ENCODE measurements at regions not wholly inside any gene's neighbourhood (a gene's known extent, or its start where the extent isn't known, plus 50 kb on each side); places are given as distances from the start of the nearest gene placed in this dataset.

DNA sequence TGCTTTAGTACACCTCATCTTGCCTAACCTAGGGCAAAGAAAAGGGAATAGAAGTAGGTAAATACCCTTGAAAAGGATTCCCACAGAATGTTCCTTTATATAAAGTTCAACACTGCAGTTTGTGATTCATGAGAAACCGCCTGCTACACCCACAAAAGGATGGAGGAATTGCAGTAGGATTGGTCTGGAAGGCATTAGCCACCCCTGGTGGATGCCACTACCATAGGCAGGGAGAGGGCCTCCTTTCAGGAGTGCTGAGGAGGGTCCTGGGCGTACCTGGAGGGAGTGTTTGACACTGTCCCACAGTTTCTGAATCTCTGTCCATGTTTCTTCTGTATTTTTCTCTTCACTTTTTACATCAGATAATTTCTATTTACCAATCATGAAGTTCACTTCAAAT, 221.8 kb upstream of the TMEM72 start:
- DNase-seq = no peak

DNA sequence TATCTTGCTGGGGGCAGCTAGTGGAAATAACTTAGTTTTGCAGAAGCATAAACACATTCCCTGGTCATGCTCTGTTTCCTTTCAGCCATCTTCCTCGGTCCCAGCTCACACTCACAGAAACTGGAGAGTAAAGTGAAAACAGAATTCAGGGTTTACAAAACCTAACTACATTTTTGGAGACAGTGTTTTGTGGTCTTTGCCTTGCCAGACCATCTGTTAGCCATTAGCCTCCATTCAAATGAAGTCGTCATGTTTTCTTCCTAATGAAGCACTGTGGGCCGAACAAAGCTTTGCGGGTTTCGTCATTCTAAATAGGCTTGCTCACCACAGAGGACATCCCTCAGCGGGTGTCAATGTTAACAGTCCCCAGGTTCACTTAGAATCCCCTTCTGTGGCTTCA, 214.6 kb upstream of the TMEM72 start:
- no peak for DNase-seq

DNA sequence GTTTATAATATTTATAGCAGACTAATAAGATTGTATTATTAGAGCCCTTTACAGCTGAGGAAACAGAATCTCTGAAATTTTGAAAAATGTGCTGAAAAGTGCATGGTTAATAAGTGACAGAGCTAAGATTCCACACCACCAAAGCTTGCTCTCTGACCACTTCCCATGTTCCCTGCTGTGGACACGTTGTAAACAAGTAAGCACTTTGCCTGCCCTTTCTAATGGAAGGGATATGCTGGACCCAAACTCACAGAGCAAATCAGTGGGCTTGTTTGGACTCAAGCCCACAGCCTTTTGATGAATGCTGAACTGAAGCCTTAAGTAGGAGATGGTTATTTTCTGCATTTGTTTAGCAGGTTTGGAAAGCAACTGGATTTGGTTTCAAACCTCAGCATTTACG, 214.0 kb upstream of the TMEM72 start:
- no peak for DNase-seq

DNA sequence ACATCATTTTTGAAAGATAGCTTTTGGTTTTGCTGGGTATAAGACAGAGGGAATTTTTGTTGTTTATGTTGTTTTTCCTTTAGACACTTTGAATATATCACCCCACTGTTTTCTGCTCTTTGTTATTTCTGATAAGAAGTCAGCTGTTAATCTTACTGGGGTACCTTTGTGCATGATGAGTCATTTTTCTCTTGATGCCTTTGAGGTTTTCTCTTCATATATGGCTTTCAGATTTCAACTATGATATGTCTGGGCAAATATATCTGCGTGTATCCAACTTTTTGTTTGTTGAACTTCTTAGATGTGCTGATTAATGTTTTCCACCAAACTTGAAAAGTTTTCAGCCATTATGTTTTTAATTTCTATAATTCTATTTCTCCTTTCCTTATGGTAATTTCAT, 208.6 kb upstream of the TMEM72 start:
- no peak for DNase-seq

DNA sequence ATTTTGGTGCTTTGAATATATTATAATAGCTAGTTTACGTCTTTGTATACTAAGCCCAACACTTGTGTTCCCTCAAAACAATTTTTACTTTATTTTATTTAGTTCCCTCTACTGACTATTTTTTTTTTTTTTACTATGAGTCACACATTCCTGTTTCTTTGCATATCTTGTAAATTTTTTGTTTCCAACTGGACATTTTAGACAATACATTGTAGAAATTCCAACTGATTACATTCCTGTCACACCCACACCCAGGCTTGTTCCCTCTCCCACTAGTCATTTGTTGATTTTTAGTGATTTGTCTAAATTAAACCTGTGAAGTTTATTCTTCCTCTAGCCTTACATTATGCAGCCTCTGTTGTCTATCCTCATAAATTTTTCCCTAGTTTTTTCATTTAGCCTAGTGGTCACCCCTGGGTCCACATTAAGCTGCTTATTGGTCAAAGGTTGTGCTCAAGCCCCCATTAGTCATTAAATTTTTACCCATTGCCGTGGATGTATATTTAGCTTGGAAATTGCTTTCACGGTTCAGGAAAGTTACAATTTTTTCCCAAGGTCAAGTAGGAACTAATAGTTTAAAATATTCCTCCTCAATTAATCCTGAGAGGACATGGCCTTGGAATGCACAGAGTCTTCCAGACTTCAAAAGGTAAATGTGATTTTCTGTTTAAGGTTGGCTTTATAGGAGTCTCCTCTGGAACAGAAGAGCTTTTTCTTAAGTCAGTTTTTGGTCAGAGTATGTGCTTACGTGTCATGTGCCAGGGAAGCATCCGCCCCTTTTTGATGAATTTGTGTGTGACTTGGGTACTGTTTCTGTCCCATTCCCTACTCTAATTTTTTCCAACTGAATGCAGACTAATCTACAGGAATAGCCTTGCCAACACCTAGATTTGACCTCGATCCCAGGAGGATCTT, 207.6 kb upstream of the TMEM72 start:
- no peak for DNase-seq

DNA sequence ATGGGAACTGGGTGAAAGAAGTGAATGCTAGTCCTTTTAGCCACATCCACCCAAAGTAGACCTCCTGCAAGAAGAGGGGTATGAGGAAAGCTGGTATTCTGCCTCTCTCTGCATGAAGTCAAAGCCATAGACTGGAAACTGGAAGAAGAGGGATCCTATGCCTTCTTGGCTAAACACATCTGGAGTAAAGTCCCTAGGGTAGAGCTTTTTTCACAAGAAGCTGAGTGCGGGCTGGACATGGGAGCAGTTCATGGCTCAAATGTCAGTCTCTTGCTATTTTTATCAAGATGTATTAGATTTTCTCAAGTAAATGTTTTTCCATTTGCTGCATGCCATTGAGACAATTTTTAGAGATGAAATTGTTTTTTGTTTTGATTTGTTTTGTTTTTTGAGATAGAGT, 206.5 kb upstream of the TMEM72 start:
- DNase-seq = no peak

DNA sequence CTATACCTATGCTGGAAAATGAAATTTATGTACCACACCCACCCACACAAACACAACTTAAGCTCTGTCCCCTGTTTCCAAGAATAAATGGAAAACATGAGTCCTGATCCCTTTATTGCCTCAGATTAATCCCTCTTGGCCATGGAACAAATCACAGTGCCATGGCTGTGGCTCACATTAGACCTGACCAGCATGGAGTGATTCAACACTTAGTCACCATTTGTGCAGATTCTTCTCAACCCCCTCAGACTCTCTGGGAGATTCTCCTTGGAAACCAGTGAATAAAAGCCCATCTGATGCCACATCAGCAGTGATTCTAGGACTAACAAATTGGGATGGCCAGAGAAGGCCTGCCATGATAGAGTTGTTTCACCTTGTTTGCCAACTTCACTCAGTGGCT, 204.4 kb upstream of the TMEM72 start:
- no peak for DNase-seq

DNA sequence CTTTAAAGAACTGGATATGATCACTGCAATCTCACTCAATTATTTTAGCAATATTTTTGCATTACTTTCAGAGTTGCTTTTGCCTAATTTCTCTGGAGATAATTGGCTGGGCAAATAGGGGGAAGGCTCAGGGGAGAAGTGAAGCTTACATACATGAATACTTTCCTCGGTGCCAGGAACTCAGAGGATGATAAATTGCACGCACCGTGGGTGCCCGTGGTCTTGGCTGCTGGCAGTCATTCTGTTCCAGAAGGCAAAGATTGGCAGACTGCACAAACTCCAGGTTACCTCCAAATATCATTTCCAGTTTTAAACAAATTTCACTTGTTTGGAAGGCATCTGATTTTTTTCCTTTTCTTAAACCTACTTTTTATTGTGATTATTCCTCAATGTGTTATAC, 197.8 kb upstream of the TMEM72 start:
- DNase-seq = no peak

DNA sequence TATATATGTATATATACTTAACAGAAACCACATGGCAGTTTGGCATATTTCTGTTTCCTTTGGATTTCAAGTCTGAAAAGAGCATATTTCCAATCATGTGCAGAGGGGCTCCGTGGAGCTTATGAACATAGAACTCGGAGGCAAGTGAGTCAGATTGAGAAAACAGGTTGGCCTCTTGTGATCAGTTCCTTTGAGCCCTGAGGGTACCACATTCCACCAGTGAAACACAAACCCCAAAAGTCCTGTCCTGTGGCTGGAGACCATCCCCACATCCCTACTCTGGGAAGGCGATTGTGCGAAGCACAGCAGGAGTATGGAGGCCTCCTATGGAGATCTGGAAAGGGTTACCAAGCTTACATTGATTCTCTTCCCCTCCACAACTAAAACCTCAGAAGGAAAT, 196.7 kb upstream of the TMEM72 start:
- no peak for DNase-seq

DNA sequence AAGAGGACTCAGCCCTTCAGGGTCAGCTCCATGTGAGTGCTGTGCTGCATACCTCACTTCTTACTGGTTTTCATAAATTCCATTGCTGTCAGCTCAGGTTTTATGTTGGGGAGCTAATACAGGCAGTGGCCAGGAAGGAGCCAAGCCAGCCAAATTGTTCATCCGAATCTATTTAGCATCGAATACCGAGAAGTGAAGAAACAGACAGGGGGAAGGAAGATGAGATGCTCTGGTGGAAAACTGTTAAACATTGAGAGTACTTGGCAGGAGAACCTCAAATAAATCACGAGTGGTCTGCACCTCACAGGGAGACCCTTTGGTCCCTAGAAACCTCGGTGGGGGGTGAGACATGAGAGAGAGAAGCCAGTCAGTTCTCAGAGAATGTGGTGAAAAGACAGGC, 196.0 kb upstream of the TMEM72 start:
- DNase-seq = no peak

DNA sequence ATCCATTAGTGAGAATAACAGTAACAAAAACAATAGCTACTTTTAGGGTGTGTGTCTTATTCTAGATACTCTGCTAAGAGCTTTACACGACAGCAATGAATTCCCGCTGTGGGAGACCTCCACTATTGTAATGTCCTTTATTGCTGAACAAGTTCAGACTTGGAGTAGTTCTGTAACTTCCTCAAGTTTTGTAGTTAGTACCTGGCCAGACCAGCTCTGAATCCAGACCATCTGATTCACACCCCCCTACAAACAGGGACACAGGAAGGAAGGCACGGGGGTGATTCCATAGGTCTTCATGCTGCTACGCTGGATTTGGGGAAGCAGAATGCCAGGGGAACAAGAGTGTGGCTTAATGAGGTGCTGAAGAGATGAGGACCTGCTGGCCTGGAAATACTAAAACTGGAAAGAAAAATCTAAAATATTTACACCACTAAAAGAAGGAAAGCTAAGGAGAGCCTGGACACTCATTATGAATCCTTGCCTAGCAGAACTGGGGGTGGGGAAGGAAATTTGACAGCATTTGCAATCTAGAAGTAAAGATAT, 194.6 kb upstream of the TMEM72 start:
- DNase-seq = no peak

DNA sequence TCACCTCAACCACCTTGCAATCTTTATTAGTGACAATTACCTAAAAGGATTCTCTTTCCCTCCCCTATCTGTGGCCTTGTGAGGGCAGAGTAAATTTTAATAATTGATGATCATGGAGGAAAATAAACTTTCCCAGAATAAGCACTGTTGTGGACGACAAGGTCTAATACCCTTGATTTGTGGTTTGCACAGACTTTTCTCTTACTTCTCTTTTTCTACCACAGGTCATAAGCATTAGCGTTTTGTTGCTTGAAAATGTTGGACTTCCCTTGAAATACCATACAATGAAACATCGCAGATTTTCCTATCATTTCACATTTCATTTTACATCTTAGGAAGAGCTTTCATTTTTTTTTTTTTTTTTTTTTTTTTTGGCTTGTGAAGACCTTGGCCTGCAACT, 188.1 kb upstream of the TMEM72 start:
- DNase-seq = no peak

DNA sequence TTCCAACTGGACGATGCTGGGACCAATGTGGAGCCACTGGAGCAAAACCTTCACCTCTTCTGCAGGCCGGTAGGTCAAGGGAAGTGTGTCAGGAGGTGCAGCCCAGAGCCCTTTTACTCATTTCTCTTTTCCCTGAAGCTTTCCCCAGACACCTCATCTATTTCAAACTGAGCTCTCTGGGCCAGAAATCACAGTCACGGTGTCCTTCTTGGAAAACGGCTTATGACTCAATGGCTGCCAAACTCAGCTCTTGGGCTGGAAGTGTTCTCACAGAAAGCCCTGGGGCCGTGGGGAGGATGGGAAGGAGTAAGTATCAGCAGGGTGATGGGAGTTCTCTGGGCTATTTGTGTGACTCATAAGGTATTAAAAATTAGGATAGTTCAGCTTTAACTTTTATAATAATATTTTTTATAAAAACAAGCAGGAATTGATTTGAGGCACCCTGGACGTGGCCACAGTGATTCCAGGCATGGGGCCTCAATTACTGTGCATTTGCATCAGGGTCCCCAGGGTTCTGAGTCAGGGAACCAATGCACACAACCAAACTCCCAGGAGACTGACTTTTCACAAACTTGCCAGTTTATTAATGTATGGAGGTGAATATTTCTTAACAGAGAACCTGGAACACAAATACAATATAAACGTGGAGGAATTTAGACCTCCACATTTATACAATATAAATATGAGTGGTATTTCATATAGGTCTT, 187.4 kb upstream of the TMEM72 start:
- DNase-seq = no peak

DNA sequence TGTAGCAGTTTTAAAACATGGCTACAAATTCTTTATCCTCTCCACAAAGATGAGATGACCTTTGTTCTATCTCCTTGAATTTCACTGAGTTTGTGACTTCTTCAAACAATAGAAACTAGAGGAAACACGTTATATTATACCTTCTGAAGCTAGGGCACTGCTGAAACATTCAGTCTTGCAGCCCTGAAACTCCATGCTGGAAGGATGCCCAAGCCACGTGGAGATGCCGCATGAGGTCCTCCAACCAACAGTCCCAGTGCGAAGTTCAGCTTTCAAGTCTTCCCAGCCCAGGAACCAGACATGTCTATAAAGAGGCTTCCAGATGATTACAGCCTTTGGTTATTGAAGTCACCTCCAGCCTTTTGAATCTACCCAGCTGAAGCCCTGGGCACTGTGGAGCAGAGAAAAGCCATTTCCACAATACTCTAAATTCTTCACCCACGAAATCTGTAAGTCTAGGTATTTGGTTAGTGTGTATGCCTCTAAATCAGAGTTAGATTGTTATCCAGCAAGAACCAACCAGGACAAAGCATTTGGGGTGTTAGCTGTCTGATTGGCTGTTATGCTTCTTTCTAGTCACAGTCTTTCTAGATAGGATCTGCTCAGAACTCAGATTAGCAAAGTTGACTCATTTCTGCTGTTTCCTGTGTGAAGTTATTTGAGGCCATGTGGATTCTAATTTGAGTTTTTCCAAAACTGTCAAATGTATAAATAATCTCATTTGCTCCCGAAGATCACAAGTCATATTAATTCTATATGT, 186.5 kb upstream of the TMEM72 start:
- DNase-seq = no peak

DNA sequence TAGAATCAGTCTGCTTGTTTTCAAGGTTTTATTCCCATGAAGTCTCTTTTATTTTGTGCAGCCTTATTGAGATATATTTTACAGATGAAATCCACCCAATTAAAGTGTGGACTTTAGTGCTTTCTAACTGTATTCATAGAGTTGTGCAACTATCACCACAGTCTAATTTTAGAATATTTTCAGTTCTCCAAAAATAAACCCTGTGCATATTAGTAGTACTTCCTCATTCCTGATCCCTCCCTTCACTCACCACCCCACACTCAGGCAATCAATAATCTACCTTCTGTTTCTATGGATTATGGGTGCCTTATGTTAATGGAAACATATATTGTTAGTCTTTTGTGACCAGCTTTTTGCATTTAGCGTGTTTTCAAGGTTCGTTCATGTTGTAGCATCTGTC, 185.7 kb upstream of the TMEM72 start:
- DNase-seq = no peak

DNA sequence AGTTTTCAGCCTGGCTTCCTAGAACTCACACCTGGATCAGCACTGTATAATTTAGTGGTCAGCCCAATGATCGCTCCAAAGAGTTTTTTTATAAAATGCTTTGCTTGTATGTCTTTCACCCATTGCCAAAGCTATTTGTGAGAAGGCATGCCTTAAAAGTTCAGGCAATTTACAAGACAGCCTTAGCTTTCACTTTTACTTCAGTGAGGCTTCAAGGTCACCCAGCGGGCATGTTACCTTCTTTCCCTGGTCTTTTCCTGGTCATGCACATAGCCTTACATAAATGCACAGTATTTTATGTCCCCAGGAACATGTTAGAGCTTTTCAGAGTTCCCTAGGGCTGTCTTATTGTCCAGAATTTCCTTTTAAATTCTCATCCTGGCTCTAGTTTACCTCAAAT, 179.9 kb upstream of the TMEM72 start:
- DNase-seq = no peak

DNA sequence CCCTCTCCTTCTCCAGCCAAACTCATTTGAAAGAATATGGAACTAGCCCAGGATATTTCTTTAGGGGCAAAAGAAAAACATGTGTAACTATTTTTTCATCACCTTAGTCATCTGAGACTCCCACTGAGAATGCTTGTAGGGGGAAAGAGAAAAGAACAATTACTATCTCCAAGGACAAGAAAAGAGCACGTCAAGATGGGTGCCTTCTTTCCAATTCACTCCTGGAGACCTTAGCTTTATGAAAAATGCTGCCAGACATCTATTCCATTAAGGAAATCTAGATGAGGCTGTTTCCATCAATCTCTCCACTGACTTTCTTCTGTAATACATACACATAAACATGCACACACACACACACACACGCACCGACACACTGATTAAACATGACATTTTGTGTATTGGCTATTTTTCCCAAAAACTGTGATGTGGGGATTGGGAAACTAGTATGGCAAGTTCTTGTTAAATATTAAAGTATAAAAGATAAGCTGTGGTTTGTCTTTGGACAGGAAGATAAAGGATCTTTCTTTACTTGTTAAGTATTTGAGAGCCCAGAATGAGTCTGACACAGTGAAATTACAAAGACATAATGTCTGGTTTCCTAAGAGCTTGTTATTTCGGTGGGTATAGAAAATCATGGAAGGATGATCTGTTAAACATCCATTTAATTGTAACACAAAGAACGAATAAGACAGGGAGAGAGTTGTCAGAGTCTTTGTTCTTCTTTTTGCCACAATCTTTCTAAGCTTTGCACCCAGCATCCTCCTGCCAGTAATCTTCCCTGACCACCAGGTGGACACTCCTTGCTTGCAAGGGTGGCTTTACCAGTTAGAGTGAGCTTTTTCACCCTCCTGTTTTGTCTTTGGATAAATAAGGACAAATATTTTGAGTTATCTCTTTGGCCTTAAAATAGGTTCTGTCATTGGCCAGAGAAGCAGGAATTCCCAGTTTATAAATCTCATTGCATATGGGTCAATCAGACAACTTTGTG, 177.3 kb upstream of the TMEM72 start:
- DNase-seq = no peak

DNA sequence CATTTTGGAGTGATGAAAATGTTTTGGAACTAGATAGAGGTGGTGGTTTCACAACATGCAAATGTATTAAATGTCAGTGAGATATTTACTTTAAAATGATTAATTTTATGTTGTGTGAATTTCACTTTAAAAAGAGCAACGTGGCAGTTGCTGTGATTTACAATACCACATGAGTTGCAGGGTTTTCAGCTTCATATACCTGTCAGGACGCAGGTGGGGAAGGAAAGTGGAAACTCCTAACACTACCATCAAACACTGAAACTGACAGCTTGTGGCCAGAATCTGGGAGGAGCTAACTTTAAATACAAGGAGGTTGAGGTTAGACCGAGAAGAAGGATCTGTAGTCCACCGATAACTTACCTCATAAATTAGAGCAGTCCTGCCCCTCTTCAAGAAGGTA, 168.9 kb upstream of the TMEM72 start:
- no peak for DNase-seq

DNA sequence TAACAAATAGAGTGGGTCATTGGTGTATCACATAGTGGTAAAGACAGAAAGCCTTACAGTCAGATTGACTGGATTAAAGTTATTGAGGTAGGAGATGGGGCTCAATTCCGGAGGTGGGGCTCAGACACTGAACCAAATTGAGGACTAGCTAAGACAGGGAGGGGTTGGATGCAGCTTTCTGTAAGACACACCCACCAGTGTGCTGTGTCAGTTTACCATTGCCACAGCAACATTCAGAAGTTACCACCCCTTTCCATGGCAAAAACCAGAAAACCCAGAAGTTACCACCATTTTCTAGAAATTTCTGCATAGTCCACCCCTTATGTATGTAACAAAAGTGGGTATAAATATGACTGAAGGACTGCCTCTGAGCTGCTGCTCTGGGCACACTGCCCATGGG, 167.6 kb upstream of the TMEM72 start:
- DNase-seq = no peak

DNA sequence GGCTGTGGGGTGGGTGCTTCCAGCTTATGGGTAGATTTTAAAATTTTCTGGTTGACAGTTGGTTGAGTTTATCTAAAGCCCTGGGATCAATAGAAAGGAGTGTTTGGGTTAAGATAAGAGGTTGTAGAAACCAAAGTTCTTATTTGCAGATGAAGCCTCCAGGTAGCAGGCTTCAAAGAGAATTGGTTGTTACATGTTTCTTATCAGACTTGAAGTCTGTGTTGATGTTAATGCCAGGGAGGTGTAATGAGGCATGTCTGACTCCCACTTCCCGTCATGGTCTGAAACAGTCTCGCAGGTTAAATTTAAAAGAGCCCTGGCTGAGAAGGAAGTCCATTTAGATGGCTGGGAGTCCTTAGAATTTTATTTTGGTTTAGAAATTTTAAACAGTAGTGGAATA, 165.2 kb upstream of the TMEM72 start:
- no peak for DNase-seq

DNA sequence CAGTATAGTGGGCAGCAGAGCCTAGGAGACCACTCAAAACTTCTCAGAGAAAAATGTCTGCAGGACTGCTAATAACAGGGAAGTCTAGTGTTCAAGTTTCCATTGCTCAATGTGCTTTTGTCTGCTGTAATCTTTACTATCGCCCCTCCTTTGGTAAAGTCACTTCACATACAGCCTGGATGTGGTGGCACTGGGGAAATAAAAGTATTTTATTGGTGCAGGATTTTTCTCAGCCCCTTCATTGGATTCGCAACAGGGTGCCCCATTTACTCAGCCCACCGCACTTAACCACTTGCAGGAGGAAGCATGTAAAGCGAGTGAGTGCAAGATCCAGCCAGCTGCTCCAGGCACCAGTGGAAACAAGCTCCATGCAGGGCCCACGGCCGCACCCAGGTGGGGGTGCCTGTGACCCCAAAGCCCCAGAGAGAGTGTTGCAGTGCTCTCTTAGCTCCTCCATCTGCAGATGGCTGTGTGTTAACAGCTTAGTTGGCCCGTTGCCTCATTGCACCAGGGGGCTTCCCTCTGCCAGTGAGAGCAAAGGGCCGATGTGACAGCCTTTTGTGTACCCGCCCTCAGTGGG, 163.5 kb upstream of the TMEM72 start:
- DNase-seq = no peak

DNA sequence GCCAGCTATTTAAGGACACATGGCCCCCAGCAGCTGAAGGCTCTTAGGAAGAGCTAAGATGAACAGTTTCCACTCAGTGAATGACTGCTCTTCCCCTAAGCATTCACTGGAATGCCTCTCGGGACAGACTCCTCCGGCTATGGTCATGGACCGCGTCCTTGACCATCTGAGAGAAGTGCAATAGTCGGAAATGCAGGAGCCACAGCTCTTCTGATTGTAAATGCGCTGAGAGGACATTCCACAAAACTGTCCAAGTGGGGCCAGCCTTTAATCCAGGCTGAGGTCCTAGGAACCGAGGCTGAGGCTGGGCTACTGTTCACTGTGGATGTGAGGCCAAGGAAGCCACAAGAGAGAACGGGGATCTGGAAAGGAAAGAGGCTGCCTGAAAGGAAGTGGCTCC, 162.0 kb upstream of the TMEM72 start:
- no peak for DNase-seq
